GM19395 (cell line): ENCODE measurements at regions not wholly inside any gene's neighbourhood (a gene's known extent, or its start where the extent isn't known, plus 50 kb on each side); places are given as distances from the start of the nearest gene placed in this dataset.
"Not testable (repeated sequence)": the region's sequence is repeated elsewhere in the genome, so short reads cannot be mapped to it uniquely, and the experiment has no call there.

ENCODE experiments used
- ATAC-seq: cut with Tn5 transposase; IDR thresholded peaks from one replicate; pipeline ENCODE4 v1.9.1; 2021; ENCODE audit warnings: mild to moderate bottlenecking, moderate library complexity; ENCODE audit not compliant: unreplicated experiment

GRCh38 chr12:46554460-46554859 is 181.9 kb upstream of the SLC38A2 start:
- no peak for ATAC-seq

- no peak for ATAC-seq
These were observed 181.3 kb upstream of the SLC38A2 start for GRCh38 chr12:46553911-46554310.

- ATAC-seq: no peak
These were observed 180.7 kb upstream of the SLC38A2 start for GRCh38 chr12:46553266-46553665.

- ATAC-seq: no peak
These were observed 177.8 kb upstream of the SLC38A2 start for GRCh38 chr12:46550266-46550879.

- ATAC-seq: peak; percentile 53
These were observed 177.1 kb upstream of the SLC38A2 start for GRCh38 chr12:46549527-46550265.

- no peak for ATAC-seq
These were observed 176.1 kb upstream of the SLC38A2 start for GRCh38 chr12:46548605-46549071.

GRCh38 chr12:46547421-46548354 is 175.1 kb upstream of the SLC38A2 start:
- ATAC-seq: no peak

GRCh38 chr12:46546634-46547273 is 174.2 kb upstream of the SLC38A2 start:
- ATAC-seq: peak; percentile 91

GRCh38 chr12:46543378-46543795 is 170.8 kb upstream of the SLC38A2 start:
- ATAC-seq: not testable (repeated sequence)

- ATAC-seq: no peak
These were observed 166.4 kb upstream of the SLC38A2 start for GRCh38 chr12:46538976-46539375.

- no peak for ATAC-seq
These were observed 164.9 kb upstream of the SLC38A2 start for GRCh38 chr12:46537387-46537955.

- peak; percentile 98 for ATAC-seq
These were observed 163.7 kb upstream of the SLC38A2 start for GRCh38 chr12:46536316-46536715.

GRCh38 chr12:46535907-46536306 is 163.3 kb upstream of the SLC38A2 start:
- ATAC-seq: peak; percentile 27

GRCh38 chr12:46535376-46535775 is 162.8 kb upstream of the SLC38A2 start:
- no peak for ATAC-seq

GRCh38 chr12:46534327-46534840 is 161.8 kb upstream of the SLC38A2 start:
- ATAC-seq: no peak

GRCh38 chr12:46533723-46534122 is 161.2 kb upstream of the SLC38A2 start:
- no peak for ATAC-seq

GRCh38 chr12:46531804-46532203 is 159.2 kb upstream of the SLC38A2 start:
- ATAC-seq: no peak

- ATAC-seq: no peak
These were observed 158.6 kb upstream of the SLC38A2 start for GRCh38 chr12:46531059-46531785.

- no peak for ATAC-seq
These were observed 157.9 kb upstream of the SLC38A2 start for GRCh38 chr12:46530373-46531056.
